ENCODE measurements at regions not wholly inside any gene's neighbourhood (a gene's known extent, or its start where the extent isn't known, plus 50 kb on each side); places are given as distances from the start of the nearest gene placed in this dataset.

GRCh38 chr14:96727491-96727890 is 69.7 kb upstream of the VRK1 start:
- Histone ChIP-seq H3K36me3 (ENCODE audit: insufficient read depth) (no peaks in the 10 kb centered on the region), H3K27me3 (ENCODE audit: insufficient read depth, low read depth) (no peaks in the 10 kb centered on the region), H3K27ac (no peak overlapping the region), H3K4me3 (IDR thresholded peaks at IDR 0.05; ENCODE audit: insufficient read depth, low read depth, low read length) (no peak overlapping the region), H2AFZ (ENCODE audit: low read depth) (no peak overlapping the region), H4K20me1 (ENCODE audit: insufficient read depth) (no peaks in the 10 kb centered on the region), H3K4me2 (no peak overlapping the region), H3K4me1 (ENCODE audit: low read depth, poor library complexity, severe bottlenecking) (no peaks in the 10 kb centered on the region), H3K9ac (no peak overlapping the region), H3K79me2 (ENCODE audit: insufficient read depth, low read depth) (no peaks in the 10 kb centered on the region)
- TF ChIP-seq CTCF (conservative IDR thresholded peaks at IDR 0.05; ENCODE audit: low read depth, low read length) = no peak

GRCh38 chr14:96727980-96728717 is 69.0 kb upstream of the VRK1 start:
- Histone ChIP-seq H2AFZ (ENCODE audit: low read depth) (no peak overlapping the region), H3K27me3 (ENCODE audit: insufficient read depth, low read depth) (no peaks in the 10 kb centered on the region), H4K20me1 (ENCODE audit: insufficient read depth) (no peaks in the 10 kb centered on the region), H3K4me1 (ENCODE audit: low read depth, poor library complexity, severe bottlenecking) (no peaks in the 10 kb centered on the region), H3K4me3 (IDR thresholded peaks at IDR 0.05; ENCODE audit: insufficient read depth, low read depth, low read length) (no peak overlapping the region), H3K4me2 (no peak overlapping the region), H3K27ac (no peak overlapping the region), H3K79me2 (ENCODE audit: insufficient read depth, low read depth) (no peaks in the 10 kb centered on the region), H3K9ac (no peak overlapping the region), H3K36me3 (ENCODE audit: insufficient read depth) (no peaks in the 10 kb centered on the region)
- TF ChIP-seq CTCF (conservative IDR thresholded peaks at IDR 0.05; ENCODE audit: low read depth, low read length) = no peak

DNA sequence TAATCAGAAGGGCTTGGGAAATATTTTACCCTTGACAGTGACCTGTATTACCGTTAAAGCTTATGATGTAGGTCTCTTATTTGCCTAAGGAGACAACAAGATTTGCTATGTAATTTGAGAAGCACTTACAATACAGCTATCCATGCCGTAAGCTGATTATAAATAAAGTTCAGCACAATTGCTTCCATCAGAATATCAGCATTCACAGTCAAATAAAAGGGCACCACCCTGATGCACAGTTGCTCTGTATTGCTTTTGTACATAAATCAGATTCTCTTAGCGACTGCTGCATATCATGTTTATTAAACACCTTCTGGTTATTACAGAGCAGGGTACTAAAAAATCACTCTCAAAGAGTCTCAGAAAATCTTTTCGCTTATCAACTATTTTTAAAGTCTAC is 67.3 kb upstream of the VRK1 start:
- Histone ChIP-seq H3K36me3 (ENCODE audit: insufficient read depth) (no peaks in the 10 kb centered on the region), H4K20me1 (ENCODE audit: insufficient read depth) (no peaks in the 10 kb centered on the region), H3K27me3 (ENCODE audit: insufficient read depth, low read depth) (no peaks in the 10 kb centered on the region), H3K9ac (no peak overlapping the region), H3K4me2 (no peak overlapping the region), H3K27ac (no peak overlapping the region), H2AFZ (ENCODE audit: low read depth) (no peak overlapping the region), H3K79me2 (ENCODE audit: insufficient read depth, low read depth) (no peaks in the 10 kb centered on the region), H3K4me1 (ENCODE audit: low read depth, poor library complexity, severe bottlenecking) (no peaks in the 10 kb centered on the region), H3K4me3 (IDR thresholded peaks at IDR 0.05; ENCODE audit: insufficient read depth, low read depth, low read length) (no peak overlapping the region)
- TF ChIP-seq CTCF (conservative IDR thresholded peaks at IDR 0.05; ENCODE audit: low read depth, low read length) = no peak

DNA sequence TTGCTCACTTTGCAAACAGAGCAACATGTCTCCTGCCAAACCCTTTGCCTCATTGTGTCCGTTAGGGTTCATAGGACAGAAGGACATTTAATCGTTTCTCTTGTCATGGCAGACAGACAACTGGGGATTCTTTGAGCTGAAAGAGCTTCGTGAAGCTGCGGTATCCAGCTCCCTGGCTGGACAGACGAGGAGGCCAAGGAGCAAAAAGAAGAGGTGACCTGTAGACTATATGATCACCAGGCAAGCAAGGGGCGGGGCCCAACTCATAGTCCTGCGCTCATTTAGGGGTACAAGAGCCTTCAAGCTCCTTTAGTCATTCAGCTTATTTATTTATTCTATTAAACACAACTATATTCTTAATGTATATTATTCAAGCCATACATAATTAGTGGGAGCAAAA is 66.8 kb upstream of the VRK1 start:
- no peak for TF ChIP-seq CTCF (conservative IDR thresholded peaks at IDR 0.05; ENCODE audit: low read depth, low read length)

More for the DNA sequence above, 66.8 kb upstream of the VRK1 start:
- Histone ChIP-seq H2AFZ (ENCODE audit: low read depth) (no peak overlapping the region), H3K9ac (no peak overlapping the region), H4K20me1 (ENCODE audit: insufficient read depth) (no peaks in the 10 kb centered on the region), H3K4me2 (no peak overlapping the region), H3K79me2 (ENCODE audit: insufficient read depth, low read depth) (no peaks in the 10 kb centered on the region), H3K36me3 (ENCODE audit: insufficient read depth) (no peaks in the 10 kb centered on the region), H3K4me3 (IDR thresholded peaks at IDR 0.05; ENCODE audit: insufficient read depth, low read depth, low read length) (no peak overlapping the region), H3K27me3 (ENCODE audit: insufficient read depth, low read depth) (no peaks in the 10 kb centered on the region), H3K27ac (no peak overlapping the region), H3K4me1 (ENCODE audit: low read depth, poor library complexity, severe bottlenecking) (no peaks in the 10 kb centered on the region)
